GM18517 (cell line): ENCODE measurements at regions not wholly inside any gene's neighbourhood (a gene's known extent, or its start where the extent isn't known, plus 50 kb on each side); places are given as distances from the start of the nearest gene placed in this dataset.

Experiments used
- ATAC-seq: cut with Tn5 transposase; IDR thresholded peaks from one replicate; pipeline ENCODE4 v1.9.1; 2021; ENCODE audit warnings: mild to moderate bottlenecking, moderate library complexity; ENCODE audit not compliant: unreplicated experiment

DNA sequence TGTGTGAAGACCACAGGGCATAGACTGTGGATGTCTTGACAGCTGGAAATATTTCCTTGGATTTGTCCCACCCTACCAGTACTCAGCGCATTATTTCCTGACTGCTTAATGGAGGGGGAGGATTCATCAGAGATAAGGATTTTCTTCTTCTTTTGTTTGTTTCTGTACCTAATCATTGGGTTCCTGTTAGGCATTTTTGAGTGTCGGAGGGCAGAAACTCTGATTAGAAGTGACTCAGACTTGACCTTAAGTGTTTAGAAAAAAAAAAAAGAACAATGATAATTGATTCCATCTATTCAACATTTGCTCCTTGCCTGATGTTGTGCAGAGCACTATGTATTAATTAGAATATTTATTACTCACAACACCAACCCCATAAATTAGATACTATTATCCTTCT, 78.5 kb upstream of the SYNPR start:
- no peak for ATAC-seq

DNA sequence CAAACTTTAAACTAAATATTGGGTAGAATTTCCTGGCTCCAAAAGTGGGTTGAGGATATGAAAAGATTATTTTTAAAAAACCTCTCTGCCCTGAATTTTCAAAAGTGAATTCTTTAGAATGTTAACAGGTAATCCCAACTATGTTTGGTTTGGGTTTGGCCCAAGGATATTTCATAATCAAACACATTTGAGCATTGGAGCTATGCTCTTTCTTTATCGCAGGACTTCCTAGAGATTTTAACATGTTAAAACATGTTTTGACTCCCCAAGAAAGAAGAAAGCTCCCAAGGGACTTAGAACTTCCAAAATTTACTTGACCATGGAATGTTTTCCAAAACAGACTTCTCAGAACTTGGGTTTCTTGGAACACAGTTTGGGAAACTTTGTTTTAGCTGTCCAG, 75.6 kb upstream of the SYNPR start:
- ATAC-seq, result no peak

DNA sequence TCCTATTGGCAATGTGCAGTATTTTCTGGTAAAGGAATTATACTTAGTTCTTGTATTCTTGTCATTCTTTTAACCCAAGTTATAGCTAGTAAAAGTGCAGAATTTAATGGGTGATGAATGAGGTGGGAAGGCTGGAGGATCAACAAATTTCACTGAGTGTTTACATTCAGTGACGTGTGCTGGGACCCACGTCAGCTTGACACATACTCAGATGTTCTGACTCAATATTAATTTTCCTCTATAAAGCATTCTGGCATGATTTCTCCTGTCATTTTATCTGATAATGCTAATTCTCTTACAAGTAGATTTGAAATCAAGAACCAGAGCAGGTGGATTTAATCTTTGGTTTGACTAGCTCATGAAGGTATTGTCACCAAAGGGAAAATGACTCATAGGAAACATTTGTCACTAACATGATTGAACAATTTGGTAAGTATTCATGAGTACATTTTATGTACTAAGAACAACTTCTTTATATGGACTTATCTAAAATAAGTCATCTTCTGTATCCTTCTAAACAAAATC, 71.0 kb upstream of the SYNPR start:
- ATAC-seq, result no peak

DNA sequence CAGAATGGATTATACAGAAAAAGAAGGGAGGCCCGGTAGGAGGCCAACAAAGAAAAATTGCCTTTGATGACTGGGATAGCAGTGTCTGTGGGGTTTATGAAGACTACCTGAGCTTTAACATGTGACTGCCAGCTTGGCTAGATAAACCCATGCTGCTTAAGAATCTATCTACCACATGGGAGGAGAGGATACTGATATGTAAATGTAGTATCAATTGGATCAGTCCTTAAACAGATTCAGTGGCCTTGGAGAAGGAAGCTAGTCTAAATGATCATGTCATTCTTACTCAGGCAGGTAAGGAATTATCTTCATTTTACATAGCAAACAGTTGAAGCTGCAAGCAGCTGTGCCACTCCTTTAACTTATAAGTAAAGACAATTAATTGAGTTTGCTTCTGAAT, 50.0 kb upstream of the SYNPR start:
- no peak for ATAC-seq
